Testis (tissue), 2 donors: ENCODE measurements at regions not wholly inside any gene's neighbourhood (a gene's known extent, or its start where the extent isn't known, plus 50 kb on each side); places are given as distances from the start of the nearest gene placed in this dataset.

Experiments
- DNase-seq: peaks from one replicate; pipeline ENCODE4 v3.0.0-alpha.2; 2019
- H3K27ac ChIP-seq, 2 donors: fragments of 200-600 bp; sonication (generic); one replicate each; pipeline ENCODE4 v1.5.1; 2019
- H3K27me3 ChIP-seq: fragments of 200-600 bp; sonication (generic); one replicate; pipeline ENCODE4 v1.5.1; 2019
- H3K36me3 ChIP-seq: fragments of 200-600 bp; sonication (generic); one replicate; pipeline ENCODE4 v1.5.1; 2017; ENCODE audit warnings: low read depth; ENCODE audit errors: missing control alignments
- H3K4me1 ChIP-seq: fragments of 200-600 bp; sonication (generic); one replicate; pipeline ENCODE4 v1.5.1; 2019
- H3K4me3 ChIP-seq, 2 donors: fragments of 200-600 bp; sonication (generic); one replicate each; pipeline ENCODE4 v1.5.1; 2017 to 2019
- H3K9me3 ChIP-seq: fragments of 200-600 bp; sonication (generic); one replicate; pipeline ENCODE4 v1.5.1; 2017
- POLR2A ChIP-seq: fragments of 450-650 bp; IDR thresholded peaks from one replicate; pipeline ENCODE4 v1.6.1; 2017; ENCODE audit warnings: antibody characterized with exemption, mild to moderate bottlenecking, moderate library complexity
- WGBS, 2 donors: methylation state at CpG; one replicate each; pipeline ENCODE4 v1.1.5; 2018; 5-methylcytosine and 5-hydroxymethylcytosine counted together
- intact Hi-C: fragments of 100-400 bp; cut with DNase I; formaldehyde crosslinking; loops from one replicate; pipeline ENCODE4 v1.15.1; 2023; ENCODE audit warnings: low total_unique reads
- TF ChIP-seq, protein P1 (sequence below), 3 experiments: fragments of 450-650 bp in 2 of 3; fragments of 200-600 bp in 1 of 3; sonication (generic) in 1 of 3; IDR thresholded peaks; one replicate each; pipeline ENCODE4 v1.5.1; 2016 to 2019; ENCODE audit warnings: antibody characterized with exemption in 3 of 3, mild to moderate bottlenecking in 2 of 3, moderate library complexity in 1 of 3

DNA sequence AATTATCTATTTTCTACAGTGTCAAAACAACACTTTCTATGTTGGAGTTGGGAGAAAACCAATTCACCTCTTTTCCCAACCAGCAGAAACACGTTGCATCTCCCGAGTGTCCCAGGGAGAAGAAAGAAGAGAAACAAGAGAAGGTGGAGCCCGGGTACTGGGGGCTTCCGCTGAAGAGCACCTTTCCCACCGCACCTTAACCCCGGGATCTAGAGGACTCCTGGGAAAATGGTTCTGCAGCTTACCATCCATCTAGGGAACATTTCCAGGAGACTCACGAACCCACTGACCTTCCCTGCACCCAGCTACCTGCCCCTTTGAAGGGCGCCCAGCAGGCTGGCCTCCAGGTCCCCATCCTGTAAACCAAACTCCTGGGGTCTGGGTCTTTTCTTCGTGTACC, 346.8 kb downstream of the TCERG1L start:
- Histone ChIP-seq H3K36me3 (no peaks in the 10 kb centered on the region), H3K4me1 (no peaks in the 10 kb centered on the region), H3K27me3 (no peaks in the 10 kb centered on the region), H3K4me3 (no peak overlapping the region), H3K27ac (no peak overlapping the region), H3K9me3 (no peaks in the 10 kb centered on the region)
- no peak for TF ChIP-seq POLR2A
- TF ChIP-seq, protein P1, sequence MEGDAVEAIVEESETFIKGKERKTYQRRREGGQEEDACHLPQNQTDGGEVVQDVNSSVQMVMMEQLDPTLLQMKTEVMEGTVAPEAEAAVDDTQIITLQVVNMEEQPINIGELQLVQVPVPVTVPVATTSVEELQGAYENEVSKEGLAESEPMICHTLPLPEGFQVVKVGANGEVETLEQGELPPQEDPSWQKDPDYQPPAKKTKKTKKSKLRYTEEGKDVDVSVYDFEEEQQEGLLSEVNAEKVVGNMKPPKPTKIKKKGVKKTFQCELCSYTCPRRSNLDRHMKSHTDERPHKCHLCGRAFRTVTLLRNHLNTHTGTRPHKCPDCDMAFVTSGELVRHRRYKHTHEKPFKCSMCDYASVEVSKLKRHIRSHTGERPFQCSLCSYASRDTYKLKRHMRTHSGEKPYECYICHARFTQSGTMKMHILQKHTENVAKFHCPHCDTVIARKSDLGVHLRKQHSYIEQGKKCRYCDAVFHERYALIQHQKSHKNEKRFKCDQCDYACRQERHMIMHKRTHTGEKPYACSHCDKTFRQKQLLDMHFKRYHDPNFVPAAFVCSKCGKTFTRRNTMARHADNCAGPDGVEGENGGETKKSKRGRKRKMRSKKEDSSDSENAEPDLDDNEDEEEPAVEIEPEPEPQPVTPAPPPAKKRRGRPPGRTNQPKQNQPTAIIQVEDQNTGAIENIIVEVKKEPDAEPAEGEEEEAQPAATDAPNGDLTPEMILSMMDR (IDR thresholded peaks at IDR 0.05) = no peak
- intact Hi-C loops = no loop called here
- DNase-seq = no peak
- WGBS, 2 donors = 89 to 90% methylated on average over 9 of the region's 9 CpGs

DNA sequence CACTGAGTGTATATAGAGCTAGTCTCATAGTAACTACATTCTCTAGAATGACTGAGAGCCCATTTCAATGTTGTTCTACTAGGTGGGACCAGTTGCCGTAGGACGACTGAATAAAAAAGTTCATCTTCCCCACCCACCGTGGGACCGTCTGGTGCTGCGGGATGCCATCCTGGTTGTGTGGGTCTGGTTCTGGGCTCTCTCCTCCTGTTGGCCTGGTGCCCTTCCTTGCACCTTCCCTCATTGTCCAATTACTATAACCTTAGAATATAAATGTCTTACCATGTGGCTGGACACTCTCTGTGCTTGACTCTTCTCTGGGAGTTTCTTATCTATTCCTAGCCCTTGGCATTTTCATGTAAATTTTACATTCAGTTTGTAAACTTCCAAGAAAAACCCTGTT, 344.4 kb downstream of the TCERG1L start:
- H3K27ac ChIP-seq = no peak overlapping the region
- DNase-seq = no peak
- no peaks in the 10 kb centered on the region for H3K27me3 ChIP-seq
- TF ChIP-seq, protein P1 (IDR thresholded peaks at IDR 0.05) = no peak
- TF ChIP-seq POLR2A = no peak
- no peaks in the 10 kb centered on the region for H3K36me3 ChIP-seq
- H3K4me3 ChIP-seq = no peak overlapping the region
- H3K9me3 ChIP-seq = no peaks in the 10 kb centered on the region
- 88 to 98% methylated on average over 5 of the region's 5 CpGs for WGBS, 2 donors
- intact Hi-C loops = no loop called here
- H3K4me1 ChIP-seq = no peaks in the 10 kb centered on the region

DNA sequence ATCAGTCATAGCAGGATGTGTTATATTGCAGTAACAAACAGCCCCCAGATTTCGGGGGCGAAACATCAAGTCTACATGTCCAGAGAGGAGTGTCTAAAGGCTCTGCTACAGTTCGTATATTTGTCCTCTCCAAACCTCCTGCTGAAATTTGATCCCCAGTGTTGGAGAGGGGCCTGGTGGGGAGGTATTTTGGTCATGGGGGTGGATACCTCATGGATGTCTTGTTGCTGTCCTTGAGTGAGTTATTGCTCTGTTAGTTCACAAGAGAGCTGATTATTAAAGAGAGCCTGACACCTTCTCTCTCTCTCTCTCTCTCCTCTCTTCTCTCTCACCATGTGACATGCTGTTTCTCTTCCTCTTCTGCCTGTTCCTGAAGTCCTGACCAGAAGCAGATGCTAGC, 343.7 kb downstream of the TCERG1L start:
- no peak for DNase-seq
- 55 to 59% methylated on average over 3 of the region's 3 CpGs for WGBS, 2 donors
- no peaks in the 10 kb centered on the region for H3K4me1 ChIP-seq
- no peak overlapping the region for H3K27ac ChIP-seq
- no peaks in the 10 kb centered on the region for H3K36me3 ChIP-seq
- no peak overlapping the region for H3K4me3 ChIP-seq
- intact Hi-C loops = no loop called here
- no peaks in the 10 kb centered on the region for H3K9me3 ChIP-seq
- TF ChIP-seq, protein P1 (IDR thresholded peaks at IDR 0.05) = no peak
- TF ChIP-seq POLR2A = no peak
- H3K27me3 ChIP-seq = no peaks in the 10 kb centered on the region

DNA sequence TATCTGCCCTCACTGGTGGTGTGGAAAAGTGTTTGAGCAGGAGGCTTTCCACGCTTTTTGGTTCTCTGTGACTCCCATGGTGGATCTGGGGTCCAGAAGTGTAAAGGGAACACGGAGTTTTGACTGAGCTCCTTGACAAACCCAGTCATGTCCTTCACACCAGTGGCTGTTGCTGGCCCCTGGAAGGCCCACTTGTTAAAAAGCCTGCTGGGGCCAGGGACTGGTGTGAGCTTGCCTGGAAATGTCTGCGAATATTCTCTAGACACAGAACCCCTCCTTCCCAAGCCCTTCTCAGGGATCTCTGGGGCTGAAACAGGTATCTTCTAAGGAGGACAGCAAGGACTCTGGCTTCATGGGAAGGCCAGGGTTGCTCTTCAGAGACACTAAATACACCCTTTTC, 343.0 kb downstream of the TCERG1L start:
- Histone ChIP-seq H3K27me3 (no peaks in the 10 kb centered on the region), H3K36me3 (no peaks in the 10 kb centered on the region), H3K4me1 (no peaks in the 10 kb centered on the region), H3K4me3 (no peak overlapping the region), H3K27ac (no peak overlapping the region), H3K9me3 (no peaks in the 10 kb centered on the region)
- DNase-seq = no peak
- 87 to 90% methylated on average over 3 of the region's 3 CpGs for WGBS, 2 donors
- no peak for TF ChIP-seq POLR2A
- TF ChIP-seq, protein P1 (IDR thresholded peaks at IDR 0.05) = no peak
- intact Hi-C loops = no loop called here

DNA sequence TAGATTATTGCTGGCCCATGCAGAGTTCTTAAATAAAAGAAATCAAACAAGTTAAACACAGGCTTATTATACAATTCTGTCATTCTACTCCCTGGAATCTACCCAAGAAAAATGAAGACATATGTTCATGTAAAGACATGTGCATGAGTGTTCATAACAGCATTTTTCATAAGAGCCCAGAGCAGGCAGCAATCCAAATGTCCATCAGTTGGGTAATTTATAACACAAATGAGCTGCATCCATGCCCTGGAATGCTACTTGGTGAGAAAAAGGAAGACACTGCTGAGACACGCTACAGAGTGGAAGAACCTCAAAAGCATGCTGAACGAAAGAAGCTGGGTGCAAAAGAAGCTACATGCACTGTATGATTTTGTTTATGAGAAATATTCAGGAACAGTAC, 342.6 kb downstream of the TCERG1L start:
- DNase-seq = no peak
- TF ChIP-seq, protein P1 (IDR thresholded peaks at IDR 0.05) = no peak
- TF ChIP-seq POLR2A = no peak
- Histone ChIP-seq H3K27me3 (no peaks in the 10 kb centered on the region), H3K4me1 (no peaks in the 10 kb centered on the region), H3K9me3 (no peaks in the 10 kb centered on the region), H3K4me3 (no peak overlapping the region), H3K27ac (no peak overlapping the region), H3K36me3 (no peaks in the 10 kb centered on the region)
- intact Hi-C loops = no loop called here
- 91 to 93% methylated on average over 2 of the region's 2 CpGs for WGBS, 2 donors
